HEK293T (cell line): ENCODE measurements at regions not wholly inside any gene's neighbourhood (a gene's known extent, or its start where the extent isn't known, plus 50 kb on each side); places are given as distances from the start of the nearest gene placed in this dataset.

ENCODE experiments used
- CTCF ChIA-PET: fragments of 350-600 bp; formaldehyde crosslinking; extraction: SDS; loops from one replicate; lab custom pipeline; 2021; ENCODE audit warnings: antibody characterized with exemption, inconsistent platforms; lab: Yijun Ruan, JAX
- POLR2A ChIA-PET: fragments of 350-600 bp; formaldehyde crosslinking; extraction: SDS; loops from one replicate; lab custom pipeline; 2020; ENCODE audit warnings: antibody characterized with exemption, inconsistent platforms; lab: Yijun Ruan, JAX
- DNase-seq: peaks from one replicate; pipeline ENCODE4 v3.0.0; 2012; ENCODE audit warnings: mixed read lengths; ENCODE audit errors: extremely low spot score
- ARNT ChIP-seq: fragments of 450-650 bp; IDR thresholded peaks from 2 replicates; pipeline ENCODE4 v1.6.1; 2017; ENCODE audit warnings: mild to moderate bottlenecking
- BHLHE40 ChIP-seq: fragments of 450-650 bp; IDR thresholded peaks from 2 replicates; pipeline ENCODE4 v1.6.1; 2016; ENCODE audit warnings: mild to moderate bottlenecking, moderate library complexity, borderline replicate concordance
- CTBP1 ChIP-seq: fragments of 450-650 bp; IDR thresholded peaks from 2 replicates; pipeline ENCODE4 v1.6.1; 2016; ENCODE audit warnings: borderline replicate concordance
- ELF4 ChIP-seq: fragments of 450-650 bp; IDR thresholded peaks from 2 replicates; pipeline ENCODE4 v1.6.1; 2017; ENCODE audit warnings: antibody characterized with exemption
- FOXA1 ChIP-seq: fragments of 450-650 bp; IDR thresholded peaks from 2 replicates; pipeline ENCODE4 v1.6.1; 2016; ENCODE audit warnings: mild to moderate bottlenecking
- FOXK2 ChIP-seq: fragments of 450-650 bp; IDR thresholded peaks from 2 replicates; pipeline ENCODE4 v1.6.1; 2016; ENCODE audit warnings: mild to moderate bottlenecking
- FOXM1 ChIP-seq: fragments of 450-650 bp; IDR thresholded peaks from 2 replicates; pipeline ENCODE4 v1.6.1; 2017; ENCODE audit warnings: mild to moderate bottlenecking, borderline replicate concordance
- HDGF ChIP-seq: fragments of 450-650 bp; IDR thresholded peaks from 2 replicates; pipeline ENCODE4 v1.6.1; 2017; ENCODE audit warnings: antibody characterized with exemption, borderline replicate concordance
- L3MBTL2 ChIP-seq: fragments of 450-650 bp; conservative IDR thresholded peaks from 2 replicates; pipeline ENCODE4 v1.6.1; 2016; ENCODE audit warnings: mild to moderate bottlenecking
- LEF1 ChIP-seq: fragments of 450-650 bp; IDR thresholded peaks from 2 replicates; pipeline ENCODE4 v1.6.1; 2017; ENCODE audit warnings: mild to moderate bottlenecking, borderline replicate concordance
- NFRKB ChIP-seq: fragments of 450-650 bp; IDR thresholded peaks from 2 replicates; pipeline ENCODE4 v1.6.1; 2016; ENCODE audit warnings: mild to moderate bottlenecking, moderate library complexity
- SP1 ChIP-seq: fragments of 450-650 bp; IDR thresholded peaks from 2 replicates; pipeline ENCODE4 v1.6.1; 2017
- SUZ12 ChIP-seq: fragments of 450-650 bp; IDR thresholded peaks from 2 replicates; pipeline ENCODE4 v1.6.1; 2016; ENCODE audit warnings: mild to moderate bottlenecking
- TARDBP ChIP-seq: fragments of 450-650 bp; IDR thresholded peaks from 2 replicates; pipeline ENCODE4 v1.6.1; 2016
- ZNF384 ChIP-seq: fragments of 450-650 bp; IDR thresholded peaks from 2 replicates; pipeline ENCODE4 v1.6.1; 2016
- TF ChIP-seq, protein P1 (sequence below): fragments of 450-650 bp; IDR thresholded peaks from 2 replicates; pipeline ENCODE4 v1.6.1; 2016

DNA sequence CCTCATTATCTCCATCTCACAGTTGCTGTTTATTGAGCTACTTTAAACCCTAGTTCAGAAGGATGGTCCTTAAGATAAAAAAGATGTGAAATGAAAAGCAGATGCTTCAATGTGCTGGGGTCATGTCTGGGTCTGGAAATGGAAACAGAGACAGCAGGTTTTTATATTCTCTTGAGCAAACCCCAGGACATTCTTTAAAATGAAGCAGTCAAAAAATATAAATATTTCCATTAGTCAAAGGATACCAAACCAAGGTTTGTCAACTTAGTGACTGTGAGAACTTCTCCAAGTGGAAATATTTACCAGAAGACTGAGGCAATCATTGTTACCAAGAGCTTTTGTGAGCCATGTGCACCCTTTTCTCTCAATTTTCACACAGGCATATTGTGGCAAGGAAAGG lies 102.5 kb upstream of the DIO2 start:
- CTCF ChIA-PET, result interaction anchor here (0.6 kb wide), 1 partner anchor 679 kb away, joined by 3 read pairs; no protein-coding TSS in a partner anchor

DNA sequence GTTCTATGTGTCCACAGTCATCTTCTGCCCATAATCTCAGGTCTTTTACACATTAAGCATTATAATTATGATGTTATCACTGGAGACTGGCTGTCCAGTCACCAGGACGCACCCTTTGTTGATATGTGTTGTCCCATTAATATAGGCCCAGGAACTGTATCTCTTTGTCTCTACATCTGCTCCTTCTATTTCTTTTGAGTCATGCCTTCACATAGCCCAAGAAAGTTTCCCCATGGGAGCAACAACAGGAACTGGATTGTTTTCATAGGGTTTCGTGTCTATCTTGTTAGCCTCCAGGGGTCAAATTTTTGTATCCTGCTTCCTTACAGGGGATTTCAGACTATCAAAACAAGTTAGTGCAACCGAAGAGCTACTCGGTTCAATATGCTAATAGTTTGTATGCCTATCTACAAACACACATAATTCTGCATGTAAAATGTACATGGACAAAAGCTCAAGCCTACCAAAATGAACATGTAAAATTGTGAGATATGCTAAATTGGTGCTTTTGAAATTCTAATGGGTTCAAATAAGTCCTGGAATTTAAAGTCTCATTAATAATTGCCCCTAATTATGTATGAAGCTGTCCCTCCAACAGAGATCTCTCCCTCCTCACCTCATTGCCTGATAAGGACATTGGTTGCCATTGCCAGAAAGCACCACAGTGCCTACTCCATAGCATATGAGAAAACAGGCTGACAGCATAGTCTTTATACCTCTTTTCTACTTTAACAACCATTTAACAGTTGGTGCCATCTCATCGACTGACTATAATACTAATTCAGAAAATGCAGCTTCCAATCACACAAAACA lies 99.8 kb upstream of the DIO2 start:
- no peak for DNase-seq
- CTCF ChIA-PET, result no interaction called here
- TF ChIP-seq FOXM1 (no peak), ARNT (no peak), CTBP1 (no peak), FOXK2 (no peak), L3MBTL2 (no peak), SUZ12 (no peak), ZNF384 (no peak), HDGF (no peak), BHLHE40 (no peak), ELF4 (no peak)
- POLR2A ChIA-PET, result no interaction called here

More for the DNA sequence above, 102.5 kb upstream of the DIO2 start:
- POLR2A ChIA-PET, result no interaction called here
- no peak for TF ChIP-seq FOXA1
- no peak for TF ChIP-seq ELF4
- TF ChIP-seq NFRKB, result no peak
- TF ChIP-seq, protein P1, sequence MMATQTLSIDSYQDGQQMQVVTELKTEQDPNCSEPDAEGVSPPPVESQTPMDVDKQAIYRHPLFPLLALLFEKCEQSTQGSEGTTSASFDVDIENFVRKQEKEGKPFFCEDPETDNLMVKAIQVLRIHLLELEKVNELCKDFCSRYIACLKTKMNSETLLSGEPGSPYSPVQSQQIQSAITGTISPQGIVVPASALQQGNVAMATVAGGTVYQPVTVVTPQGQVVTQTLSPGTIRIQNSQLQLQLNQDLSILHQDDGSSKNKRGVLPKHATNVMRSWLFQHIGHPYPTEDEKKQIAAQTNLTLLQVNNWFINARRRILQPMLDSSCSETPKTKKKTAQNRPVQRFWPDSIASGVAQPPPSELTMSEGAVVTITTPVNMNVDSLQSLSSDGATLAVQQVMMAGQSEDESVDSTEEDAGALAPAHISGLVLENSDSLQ, result no peak
- TF ChIP-seq FOXM1, result no peak
- TF ChIP-seq ZNF384, result no peak
- no peak for TF ChIP-seq BHLHE40
- no peak for TF ChIP-seq FOXK2
- no peak for TF ChIP-seq SP1
- no peak for TF ChIP-seq HDGF
- no peak for TF ChIP-seq CTBP1
- no peak for DNase-seq

DNA sequence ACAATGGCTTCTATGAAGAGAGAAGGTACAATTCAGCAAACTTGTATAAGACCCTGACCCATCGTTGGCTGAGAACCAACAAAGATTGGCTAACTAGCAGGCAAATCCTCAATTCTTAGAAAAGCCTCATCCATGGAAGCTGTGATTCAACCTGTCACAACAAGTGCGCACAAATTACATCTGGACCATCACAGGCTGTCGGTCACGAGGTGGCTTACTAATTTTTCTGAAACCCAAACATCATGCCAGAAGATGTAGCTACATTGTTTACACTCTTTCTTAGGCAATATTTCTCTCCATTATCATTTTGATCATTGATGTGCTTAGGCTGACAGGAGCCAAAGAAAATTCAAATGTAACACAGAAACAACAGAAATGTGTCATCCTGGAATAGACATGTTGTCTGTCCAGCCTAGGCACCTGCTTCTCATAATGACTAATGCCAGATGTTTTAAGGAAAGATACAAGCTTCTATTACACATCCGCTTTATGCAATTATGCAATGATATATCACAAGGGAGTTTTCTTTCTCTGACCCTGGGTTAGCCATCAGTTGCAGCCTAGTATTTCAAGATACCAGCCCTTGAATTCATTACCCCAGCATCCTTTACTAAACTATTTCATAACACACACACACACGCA lies 92.9 kb upstream of the DIO2 start:
- DNase-seq, result no peak
- ChIA-PET CTCF (no interaction called here), POLR2A (no interaction called here)
- TF ChIP-seq FOXM1, result no peak
- no peak for TF ChIP-seq CTBP1
- TF ChIP-seq LEF1, result no peak
- TF ChIP-seq, protein P1, result no peak
- TF ChIP-seq L3MBTL2, result no peak
- TF ChIP-seq FOXA1, result no peak
- TF ChIP-seq SUZ12, result no peak
- TF ChIP-seq ARNT, result no peak
- no peak for TF ChIP-seq SP1
- no peak for TF ChIP-seq FOXK2
- no peak for TF ChIP-seq TARDBP
- no peak for TF ChIP-seq HDGF
- no peak for TF ChIP-seq NFRKB
- no peak for TF ChIP-seq BHLHE40

DNA sequence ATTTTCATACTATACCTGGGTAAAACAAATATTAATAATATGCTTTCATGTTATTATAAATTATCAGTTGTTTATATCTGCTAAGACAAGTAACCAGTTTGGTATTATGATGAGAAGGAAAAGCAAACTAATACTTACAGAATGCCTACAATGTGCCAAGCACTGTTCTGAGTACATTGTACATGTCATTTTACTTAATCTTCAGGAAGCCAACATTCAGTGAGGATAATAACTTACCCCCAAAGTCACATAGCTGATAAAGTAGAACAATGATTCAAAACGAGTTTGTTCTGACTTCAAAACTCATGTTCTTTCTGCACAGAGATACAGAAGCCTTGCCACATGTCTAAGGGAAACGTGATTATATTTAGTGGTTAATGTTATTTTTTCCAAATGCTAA lies 89.0 kb upstream of the DIO2 start:
- ChIA-PET POLR2A (no interaction called here), CTCF (no interaction called here)
- no peak for TF ChIP-seq NFRKB
- no peak for TF ChIP-seq ZNF384
- no peak for TF ChIP-seq CTBP1
- no peak for TF ChIP-seq FOXK2
- TF ChIP-seq, protein P1, result no peak
- no peak for TF ChIP-seq BHLHE40
- TF ChIP-seq ARNT, result no peak
- no peak for DNase-seq

DNA sequence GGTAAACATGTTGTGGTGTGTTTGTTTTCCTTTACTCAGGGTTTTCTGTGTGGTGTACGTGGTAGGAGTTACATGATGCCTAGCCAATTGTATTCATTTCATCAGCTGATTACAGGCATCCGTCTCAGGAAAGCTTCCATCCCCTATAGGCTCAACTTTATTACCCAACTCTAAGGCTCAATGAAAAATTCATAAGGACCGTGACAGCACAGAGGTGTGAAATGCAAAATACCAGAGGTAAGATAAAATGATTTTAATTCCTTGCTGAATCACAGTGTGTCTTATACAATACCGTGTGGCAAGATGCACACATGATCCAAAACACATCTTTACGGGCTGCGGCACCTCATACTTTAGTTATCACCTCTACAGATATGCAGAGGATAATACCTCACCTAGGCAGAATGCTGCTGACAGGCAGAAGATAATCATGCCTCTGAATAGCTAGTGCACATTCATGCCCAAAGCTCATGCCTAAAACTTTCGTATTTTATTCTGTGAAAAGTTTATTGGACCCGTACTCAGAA lies 87.2 kb upstream of the DIO2 start:
- POLR2A ChIA-PET, result no interaction called here
- CTCF ChIA-PET, result no interaction called here

More for the DNA sequence above, 87.2 kb upstream of the DIO2 start:
- TF ChIP-seq ARNT (no peak), SP1 (no peak), ELF4 (no peak), BHLHE40 (no peak), LEF1 (no peak), NFRKB (no peak), L3MBTL2 (no peak), FOXA1 (no peak), FOXM1 (no peak), ZNF384 (no peak), FOXK2 (no peak), HDGF (no peak), CTBP1 (no peak)
- TF ChIP-seq, protein P1, result no peak
- no peak for DNase-seq
